Activated CD8-positive, alpha-beta memory T cell treated with anti-CD3 and anti-CD28 coated beads for 4 hours (primary cell): ENCODE measurements at regions not wholly inside any gene's neighbourhood (a gene's known extent, or its start where the extent isn't known, plus 50 kb on each side); places are given as distances from the start of the nearest gene placed in this dataset.
"Not testable (repeated sequence)": the region's sequence is repeated elsewhere in the genome, so short reads cannot be mapped to it uniquely, and the experiment has no call there.

ENCODE experiments used
- DNase-seq, 2 donors: peaks; one replicate each; pipeline ENCODE4 v3.0.0-alpha.2; 2020; ENCODE audit warnings: low read depth in 2 of 2

DNA sequence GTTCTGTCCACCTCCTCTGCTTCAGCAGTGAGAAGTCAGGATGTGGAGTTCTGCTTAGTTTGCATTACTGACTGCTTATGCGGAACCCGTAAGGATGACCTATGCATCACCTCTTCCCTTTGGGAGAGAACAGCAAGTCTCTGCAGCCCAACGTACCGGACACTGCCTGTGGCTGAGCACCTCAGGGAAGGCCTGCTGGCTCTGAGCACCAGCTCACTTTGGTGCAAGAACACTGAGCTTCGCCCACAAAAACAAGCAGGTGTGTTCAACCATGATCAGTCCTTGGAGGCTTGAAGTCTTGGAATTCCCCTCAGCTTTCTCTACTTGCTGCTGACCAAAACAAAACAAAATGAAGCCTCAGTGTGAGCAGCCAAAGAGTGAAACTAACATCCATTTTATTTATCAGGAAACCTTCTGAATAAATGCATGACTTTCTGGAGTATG, 52.7 kb upstream of the NCK2 start:
- DNase-seq: no peak

DNA sequence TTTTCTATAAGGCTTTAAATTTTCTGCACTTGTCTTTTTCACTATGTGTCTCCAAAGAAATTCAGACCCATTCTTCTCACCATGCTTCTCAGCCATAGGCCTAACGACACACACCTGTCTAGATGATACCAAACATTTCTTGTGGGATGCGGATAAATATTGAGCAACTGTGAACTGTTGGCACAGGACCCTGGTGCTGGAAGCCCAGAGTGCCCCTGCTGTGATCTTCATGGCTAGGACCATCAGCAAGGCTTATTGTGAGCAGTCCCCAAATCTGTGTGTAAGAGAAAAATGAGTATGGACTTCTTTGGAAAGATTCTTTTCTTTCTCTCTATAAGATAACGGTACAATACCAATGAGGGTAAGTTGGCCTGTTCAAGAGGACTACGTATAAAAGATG, 54.1 kb upstream of the NCK2 start:
- no peak for DNase-seq

DNA sequence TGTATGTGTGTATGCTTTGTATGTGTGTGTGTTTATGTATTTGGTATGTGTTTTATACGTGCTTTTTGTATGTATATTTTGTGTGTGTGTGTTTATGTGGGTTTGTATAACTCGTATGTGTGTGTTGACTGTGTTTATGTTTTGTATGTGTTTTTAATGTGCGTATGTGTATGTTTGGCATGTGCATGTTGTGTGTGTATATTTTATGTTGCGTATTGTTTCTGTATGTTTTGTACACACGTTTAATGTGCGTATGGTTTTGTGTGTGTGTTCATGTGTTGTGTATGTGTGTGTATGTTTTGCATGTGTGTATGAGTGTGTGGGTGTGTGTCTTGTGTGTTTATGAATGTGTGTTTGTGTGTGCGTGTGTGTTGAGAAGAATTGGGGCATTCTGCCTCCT, 55.2 kb upstream of the NCK2 start:
- no peak for DNase-seq

DNA sequence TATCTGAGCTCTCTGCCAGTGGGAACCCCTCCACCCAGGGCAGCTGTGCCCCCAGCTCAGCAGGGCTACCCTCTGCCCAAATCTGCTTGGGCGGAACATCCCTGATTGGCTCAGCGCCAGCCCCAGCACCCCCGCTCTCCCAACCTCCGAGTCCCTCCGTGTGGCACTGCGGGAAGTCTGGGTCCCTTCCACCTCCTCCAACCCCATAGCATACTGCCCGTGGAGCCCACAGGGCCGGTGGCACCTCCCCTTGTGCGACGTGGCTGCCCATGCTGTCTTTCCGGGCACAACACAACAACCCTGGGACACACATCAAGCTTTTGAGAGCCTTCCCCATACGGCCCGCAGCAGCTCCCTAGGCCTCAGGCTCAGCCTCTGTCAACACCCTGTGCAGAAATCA, 55.8 kb upstream of the NCK2 start:
- no peak for DNase-seq

DNA sequence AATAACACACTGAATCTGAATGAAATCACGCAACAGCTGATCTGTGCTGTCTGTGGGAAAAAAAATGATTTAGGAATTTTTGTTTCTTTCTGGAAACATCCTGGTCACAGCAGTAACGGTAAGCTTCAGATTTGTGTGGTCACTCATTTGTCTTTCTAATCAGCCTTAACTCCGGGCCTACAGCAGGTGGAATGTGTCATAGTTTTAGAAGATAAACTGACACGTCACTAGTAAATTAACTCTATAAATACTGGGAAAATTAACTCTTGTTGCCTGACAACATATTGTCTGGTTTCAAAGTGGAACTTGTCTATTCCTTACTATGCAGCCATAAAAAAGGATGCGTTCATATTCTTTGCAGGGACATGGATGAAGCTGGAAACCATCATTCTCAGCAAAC, 58.1 kb upstream of the NCK2 start:
- DNase-seq: no peak

DNA sequence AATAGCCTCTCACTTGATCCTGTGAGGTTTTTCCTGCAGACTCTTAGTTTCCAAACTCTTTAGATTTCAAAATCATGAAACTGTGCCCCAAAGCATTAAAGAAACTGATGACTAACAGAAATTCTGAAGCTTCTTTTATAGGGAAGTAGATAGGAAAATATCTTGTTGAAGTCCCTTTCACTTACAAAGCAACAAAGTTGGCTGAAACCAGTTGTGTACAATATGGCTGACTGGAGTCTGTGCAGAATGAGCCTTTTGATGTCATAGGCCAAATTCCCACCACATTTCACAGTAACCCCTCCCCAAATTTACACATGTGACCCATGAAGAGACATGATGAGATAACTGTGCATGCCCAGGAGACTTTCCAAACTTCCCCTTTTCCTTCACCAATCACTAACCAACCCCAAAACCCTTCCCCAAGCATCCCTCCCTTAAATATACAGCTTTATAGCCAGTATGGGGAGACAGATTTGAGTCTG, 61.7 kb upstream of the NCK2 start:
- no peak for DNase-seq

DNA sequence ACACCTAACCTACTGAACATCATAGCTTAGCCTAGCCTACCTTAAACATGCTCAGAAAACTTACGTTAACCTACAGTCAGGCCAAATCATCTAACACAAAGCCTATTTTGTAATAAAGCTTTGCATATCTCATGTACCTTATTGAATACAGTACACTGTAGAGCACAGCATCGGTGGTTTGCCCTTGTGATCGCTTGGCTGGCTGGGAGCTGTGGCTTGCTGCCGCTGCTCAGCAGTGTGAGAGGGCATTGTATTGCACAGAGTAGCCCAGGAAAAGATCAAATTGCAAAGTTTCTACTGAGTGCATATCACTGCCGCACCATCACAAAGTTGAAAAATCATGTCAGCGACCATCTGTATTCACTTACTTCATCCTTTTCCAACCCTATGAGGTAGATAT, 62.3 kb upstream of the NCK2 start:
- no peak for DNase-seq

DNA sequence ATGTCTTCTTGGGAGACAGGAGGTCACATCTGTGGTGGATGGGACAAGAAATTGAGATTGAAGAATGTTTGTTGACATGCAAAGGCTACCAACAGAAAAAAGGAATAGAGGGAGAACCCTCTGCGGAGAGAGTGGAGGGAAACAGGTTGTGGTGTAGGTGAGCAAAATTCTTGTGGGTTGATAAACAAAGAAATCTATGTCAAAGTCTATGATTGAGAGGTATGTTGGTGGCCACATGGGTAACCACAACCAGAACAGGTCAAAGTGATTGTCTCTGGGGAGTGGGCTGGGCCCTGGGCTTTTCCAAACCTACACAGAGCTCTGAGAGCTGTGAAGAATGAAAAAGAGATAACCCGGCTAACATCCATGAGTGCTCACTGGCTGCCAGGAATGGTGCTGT, 62.8 kb upstream of the NCK2 start:
- no peak for DNase-seq

DNA sequence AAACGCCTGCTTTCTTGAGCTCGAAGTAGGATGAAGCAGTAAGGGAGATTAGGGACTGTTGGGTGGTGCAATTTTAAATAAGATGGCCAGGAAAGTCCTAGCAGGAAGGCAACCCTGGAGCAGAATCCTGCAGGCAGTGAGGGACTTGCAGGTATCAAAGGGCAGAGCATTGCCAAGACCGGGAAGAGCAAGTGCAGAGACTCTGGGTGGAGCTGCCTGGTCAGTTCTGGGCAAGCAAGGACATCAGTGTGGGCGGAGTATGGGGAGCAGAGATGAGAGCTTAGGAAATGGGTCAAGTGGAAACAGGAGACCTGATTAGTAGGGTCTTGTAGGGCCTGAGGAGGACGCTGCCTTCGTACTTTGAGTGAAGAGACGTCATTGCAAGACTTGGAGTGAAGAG, 64.4 kb upstream of the NCK2 start:
- DNase-seq: no peak

DNA sequence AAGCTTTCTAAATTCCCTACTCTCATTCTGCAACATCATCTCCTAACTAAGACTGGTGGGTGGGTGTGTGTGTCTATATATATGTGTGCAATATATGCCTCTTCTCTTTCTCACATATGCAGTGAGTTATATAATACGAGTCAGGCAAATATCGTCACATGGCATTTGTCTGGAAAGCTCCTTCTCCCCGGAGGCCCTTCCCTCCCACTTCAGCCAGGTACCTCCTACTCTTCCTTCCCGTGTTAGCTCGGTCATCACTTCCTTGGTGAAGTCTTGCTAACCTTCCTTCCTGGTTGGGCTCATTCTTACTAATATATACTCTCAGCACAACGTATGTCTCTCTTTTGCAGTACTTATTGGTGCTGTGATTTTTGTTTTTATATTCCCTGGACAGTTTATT, 66.4 kb upstream of the NCK2 start:
- DNase-seq: no peak

DNA sequence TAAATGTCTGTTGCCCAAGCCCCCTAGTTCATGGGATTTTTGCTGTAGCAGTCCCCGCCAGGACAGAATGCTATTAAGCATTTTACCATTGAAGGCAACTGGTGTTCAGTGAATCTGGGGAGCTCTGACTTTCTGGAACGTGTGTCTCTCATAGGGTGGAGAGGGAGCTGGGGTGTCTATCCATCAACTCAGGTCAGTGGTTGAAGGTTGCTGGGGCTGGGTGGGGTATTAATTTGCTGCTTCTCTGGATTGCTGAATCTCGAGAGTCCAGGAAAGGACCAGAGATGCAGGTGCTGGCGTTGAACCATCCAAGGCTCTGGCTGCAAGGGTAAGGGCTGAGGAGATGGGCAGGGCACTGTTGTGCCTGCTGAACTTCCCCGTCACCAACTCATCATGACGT, 66.8 kb upstream of the NCK2 start:
- DNase-seq: no peak

DNA sequence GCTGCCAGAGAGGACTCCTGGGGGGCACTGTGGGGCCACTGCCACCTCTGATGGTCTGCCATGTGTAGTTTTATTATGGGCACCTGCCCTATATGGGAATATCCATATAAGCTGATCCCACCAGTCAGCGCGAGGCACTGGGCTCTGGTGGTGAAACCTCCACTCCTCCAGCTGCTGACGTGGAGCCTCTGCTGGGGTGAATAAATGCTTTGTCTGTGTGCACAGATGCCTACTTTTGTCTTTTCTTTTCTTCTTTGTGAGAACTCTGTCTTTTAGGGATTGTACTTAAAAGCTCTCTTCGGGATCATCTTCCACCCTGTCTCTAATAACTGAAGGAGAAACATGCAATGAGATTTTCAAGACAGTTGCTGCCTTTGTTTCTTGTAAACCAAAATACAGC, 68.9 kb upstream of the NCK2 start:
- DNase-seq: no peak

DNA sequence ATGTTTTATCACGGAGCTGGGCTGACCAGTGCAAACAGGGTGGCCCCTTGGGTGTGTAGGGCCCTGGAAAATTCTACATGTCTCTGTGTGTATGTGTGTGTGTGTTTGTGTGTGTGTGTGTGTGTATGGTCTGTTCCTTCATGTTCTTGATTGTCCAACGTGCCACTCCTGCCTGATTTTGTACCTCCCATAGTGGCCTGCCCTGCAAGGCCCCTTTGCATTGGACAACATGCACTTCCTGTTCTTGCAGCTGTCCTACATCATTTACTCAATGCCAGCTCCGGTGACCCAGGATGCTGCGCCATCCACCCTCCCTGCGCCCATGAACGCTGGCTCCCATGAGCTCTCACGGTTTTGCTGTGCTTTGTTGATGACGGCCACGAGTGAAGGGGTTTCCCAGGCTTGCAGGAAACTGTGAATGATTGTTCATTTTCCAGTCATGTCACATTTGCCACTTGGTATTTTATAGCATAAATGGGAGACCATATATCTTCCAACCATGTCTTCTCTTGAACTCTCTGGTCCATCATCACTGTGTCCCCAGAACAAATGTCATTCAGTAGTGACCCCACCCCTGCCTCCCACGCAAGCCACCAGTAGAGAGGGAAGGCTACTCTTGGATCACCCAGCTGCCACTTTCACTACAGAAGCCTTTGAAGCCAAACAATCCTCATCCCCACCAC, 69.7 kb upstream of the NCK2 start:
- DNase-seq: no peak

DNA sequence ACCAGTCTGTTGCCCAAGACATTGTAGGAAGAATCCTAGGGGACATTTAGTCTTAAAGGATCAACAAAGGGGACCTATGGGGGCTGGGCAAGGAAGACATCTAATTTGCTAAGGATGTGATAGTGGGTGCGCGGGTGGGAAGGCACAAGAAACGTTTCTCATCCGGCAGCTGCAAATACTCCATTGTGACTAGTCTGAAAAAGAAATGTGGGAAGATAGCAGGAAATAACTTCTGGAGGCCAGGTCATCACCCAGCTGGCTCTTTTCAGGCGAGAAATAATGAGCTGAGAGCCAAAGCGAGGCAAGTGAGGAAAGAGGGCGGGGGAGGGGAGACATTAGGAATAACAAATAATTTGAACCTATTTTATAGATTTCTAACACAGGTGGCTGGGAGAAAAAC, 70.3 kb upstream of the NCK2 start:
- no peak for DNase-seq

DNA sequence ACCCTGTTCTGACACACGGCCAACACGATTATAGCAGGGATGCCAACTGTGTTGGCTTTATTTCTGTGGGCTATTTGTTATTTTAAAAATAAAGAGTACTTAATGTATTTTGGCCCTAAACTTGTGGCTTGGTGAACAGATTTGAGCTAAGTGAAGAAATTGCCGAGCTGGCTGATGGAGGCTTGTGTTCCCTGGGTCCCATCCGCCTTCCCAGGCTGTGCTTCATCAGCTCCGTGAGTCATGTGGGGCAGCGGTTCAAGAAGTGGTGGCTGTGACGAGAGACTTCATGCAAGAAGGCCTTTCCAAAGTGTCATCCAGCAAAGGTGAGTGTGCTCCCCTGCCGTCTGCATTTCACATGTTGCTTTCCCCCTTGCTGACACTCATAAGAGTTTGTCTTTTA, 73.6 kb upstream of the NCK2 start:
- no peak for DNase-seq

DNA sequence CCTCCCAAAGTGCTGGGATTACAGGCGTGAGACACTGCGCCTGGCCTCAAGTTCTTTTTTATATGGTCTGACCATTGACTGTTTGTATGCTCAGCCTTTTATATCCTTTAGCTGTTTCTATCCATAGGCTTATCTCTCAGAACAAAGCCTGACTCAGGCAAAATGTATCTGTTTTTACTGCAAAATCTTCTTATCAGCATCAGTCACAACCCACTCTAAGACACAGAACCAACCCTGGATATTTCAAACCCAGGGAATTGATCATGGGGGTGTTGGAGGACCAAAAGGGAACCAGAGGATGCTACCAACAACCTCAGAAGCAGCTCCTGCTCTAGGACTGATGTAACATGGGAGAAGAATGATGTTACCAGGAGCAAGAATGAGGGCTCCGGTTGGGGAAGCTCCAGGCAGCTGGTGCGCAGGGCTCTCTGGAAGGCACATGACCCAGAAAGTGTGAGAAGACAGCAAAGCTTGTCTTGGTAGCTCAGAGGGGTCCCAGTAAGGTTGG, 75.3 kb upstream of the NCK2 start:
- no peak for DNase-seq

DNA sequence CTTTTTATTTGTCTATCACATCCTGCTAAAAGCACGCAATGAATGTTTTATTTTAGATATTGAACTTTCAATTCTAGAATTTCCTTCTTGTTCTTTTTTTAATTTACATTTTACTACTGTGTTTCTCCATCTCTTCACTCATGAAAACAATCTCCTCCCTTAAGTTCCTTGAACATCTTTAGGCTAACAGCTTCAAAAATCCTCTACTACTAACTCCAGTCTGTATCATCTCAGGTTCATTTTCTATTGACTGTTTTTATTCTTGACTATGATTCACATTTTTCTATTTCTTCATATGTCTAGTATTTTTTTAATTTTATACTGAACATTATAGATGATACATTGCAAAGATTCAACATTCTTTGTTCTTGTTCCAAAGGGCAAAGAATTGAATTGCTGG, 79.2 kb upstream of the NCK2 start:
- DNase-seq: no peak

DNA sequence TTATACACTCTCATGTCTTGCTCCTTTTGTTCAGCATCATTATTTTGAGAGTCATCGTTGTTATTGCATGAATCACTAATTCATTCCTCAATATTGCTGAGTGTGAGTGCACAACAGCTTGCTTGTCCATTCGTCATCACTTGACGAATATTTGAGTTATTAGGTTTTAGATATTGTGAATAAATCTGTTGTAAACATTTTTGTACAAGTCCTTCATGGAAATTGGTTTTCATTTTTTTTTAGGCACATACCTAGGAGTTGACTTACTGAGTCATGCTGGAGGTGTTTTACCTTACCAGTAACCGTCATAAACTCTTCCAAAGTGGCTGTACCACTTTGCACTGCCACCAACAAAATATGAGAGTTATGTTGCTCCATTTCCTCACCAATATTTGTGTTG, 84.2 kb upstream of the NCK2 start:
- no peak for DNase-seq

DNA sequence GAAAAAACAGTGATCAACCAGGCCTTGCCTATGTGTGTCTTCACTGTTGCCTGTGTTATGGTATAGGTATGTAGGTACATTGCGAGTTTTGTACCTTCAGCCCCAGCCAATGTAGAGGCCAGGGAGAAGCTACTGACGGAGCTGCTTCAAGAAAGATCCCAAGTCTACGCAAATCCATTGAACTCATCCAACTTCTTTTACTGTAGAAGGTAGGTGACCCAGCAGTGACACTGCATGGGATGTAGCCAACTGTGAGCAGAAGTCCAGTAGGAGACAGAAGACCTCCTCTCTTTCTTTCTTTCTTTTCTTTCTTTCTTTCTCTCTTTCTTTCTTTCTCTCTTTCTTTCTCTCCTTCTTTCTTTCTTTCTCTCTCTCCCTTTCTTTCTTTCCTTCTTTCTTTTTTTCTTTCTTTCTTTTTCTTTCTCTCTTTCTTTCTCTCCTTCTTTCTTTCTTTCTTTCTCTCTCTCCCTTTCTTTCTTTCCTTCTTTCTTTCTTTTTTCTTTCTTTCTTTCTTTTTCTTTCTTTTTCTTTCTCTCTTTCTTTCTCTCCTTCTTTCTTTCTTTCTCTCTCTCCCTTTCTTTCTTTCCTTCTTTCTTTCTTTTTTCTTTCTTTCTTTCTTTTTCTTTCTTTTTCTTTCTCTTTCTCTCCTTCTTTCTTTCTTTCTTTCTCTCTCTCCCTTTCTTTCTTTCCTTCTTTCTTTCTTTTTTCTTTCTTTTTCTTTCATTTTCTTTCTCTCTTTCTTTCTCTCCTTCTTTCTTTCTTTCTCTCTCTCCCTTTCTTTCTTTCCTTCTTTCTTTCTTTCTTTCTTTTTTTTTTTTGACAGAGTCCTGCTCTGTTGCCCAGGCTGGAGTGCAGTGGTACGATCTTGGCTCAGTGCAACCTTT, 88.7 kb upstream of the NCK2 start:
- not testable (repeated sequence) for DNase-seq

DNA sequence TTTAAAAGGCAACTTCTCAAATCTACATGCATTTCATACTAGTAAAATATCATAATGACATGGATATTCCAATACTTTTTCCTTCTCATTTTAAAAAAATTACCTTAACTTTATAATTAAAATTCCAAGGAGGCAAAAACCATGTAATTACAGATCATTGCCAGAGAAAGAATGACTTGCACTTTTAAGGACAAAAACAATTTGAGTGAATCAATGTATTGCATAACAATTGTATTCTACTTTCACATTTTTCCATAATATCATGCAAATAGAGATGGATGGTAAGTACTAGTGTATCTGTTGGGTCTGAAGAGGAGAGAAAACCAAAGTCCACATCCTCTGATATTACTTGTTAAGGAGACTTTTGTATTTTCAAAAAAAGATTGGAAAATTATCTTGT, 89.5 kb upstream of the NCK2 start:
- DNase-seq: no peak

DNA sequence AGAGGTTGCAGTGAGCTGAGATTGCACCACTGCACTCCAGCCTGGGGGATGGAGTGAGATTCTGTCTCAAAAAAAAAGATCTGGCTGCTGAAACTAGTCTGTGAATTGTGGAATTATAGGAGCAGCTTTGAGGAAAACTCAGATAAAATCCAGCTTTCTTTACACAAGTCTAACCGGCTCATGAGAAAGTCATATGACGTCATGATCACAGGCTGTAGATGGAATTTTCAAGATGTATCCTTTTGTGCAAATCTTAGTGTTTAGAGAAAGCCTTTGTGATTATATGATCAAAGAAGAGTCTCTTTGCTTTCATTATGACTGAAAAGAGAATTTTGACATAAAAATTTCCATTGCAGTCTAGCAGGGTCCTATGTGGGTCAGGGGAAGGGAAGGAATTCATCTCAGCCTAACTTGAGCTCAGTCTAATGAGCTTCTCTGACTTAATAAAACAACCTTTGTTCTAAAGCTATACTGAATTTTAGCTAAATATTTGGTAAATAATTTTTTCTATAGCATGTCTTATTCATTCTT, 90.2 kb upstream of the NCK2 start:
- DNase-seq: no peak

DNA sequence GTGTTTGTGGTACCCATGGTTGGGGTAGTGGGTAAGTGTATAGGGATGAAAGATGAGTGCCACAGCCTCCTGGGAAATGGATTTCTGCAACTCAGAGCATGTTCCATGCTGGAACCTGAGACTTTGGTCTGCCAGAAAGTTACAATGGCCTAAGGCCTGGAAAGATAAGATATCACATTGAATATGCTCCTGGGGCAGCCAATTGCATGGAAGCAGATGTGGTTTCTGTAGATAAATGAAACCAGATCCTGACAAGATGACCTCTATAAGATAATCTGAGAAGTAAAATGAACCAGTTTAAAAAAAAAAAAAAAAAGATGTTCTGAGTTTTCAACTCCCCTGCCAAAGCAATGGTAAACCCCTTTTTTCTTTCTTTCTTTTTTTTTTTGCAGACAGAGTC, 91.4 kb upstream of the NCK2 start:
- no peak for DNase-seq
